ENCODE measurements at regions not wholly inside any gene's neighbourhood (a gene's known extent, or its start where the extent isn't known, plus 50 kb on each side); places are given as distances from the start of the nearest gene placed in this dataset.
"Not testable (repeated sequence)": the region's sequence is repeated elsewhere in the genome, so short reads cannot be mapped to it uniquely, and the experiment has no call there.

DNA sequence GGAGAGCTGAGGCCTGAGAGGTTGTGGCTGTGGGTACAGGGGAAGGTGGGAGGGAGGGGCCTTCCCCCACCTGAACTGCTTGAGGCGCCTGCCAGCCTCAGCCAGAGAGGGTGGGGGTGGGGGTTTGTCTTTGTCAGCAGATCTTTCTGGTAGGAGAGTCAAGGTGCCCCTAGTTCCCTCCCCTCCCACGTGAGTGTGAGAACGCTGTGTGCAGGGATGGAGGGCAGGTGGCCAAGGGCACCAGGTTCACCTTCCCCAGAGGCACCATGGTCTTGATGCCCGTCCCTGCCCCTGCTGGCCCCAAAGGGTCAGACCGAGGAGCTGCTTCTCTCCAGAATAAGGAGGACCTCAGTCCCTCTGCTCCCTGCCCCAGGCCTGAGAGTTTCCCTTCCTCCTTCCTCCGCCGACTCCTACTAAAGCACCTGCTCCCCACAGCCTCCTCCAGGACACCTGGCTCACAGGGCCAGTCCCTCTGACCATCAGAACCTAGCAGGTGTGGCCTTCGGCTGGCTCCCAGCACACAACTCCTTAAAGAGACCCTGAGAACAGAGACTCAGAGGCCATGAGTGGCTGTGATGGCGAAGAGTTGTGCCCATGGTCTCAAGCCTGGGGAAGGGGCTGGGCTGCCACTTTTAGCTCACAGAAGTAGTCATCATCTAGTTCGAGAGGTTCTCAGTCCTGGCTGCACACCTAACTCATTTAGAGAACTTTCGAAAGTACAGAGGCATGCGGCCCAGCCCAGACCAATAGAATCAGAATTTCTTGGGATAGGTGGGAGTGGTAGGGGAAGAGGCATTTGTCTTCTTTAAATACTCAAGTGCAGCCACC lies 113.2 kb upstream of the LHX1 start:
- DNase-seq = no peak

GRCh38 chr17:36824678-36825101 lies 112.6 kb upstream of the LHX1 start:
- DNase-seq = no peak

- DNase-seq = no peak
Observed at GRCh38 chr17:36825113-36825512, 112.2 kb upstream of the LHX1 start.

DNA sequence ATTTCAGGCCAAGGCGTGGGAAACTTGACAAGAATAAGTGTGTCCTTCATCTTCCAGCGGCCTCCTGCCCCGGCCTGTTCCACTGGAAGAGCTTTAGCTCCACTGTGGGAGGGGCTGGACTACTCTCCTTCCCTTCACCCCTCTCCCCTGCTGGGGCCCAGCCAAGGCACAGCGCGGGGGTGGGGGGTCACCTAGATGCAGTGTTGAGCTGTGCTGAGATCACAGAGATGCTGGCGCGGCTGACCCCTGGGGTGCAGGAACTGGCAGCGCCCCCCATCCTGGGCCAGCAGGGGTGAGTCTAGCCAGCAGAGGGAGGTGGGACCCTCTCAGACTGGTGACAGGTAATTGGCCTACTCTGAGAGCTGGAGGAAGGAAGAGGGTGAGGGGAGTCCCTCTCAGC lies 111.8 kb upstream of the LHX1 start:
- DNase-seq = no peak

GRCh38 chr17:36825951-36826350 lies 111.3 kb upstream of the LHX1 start:
- DNase-seq = no peak

DNA sequence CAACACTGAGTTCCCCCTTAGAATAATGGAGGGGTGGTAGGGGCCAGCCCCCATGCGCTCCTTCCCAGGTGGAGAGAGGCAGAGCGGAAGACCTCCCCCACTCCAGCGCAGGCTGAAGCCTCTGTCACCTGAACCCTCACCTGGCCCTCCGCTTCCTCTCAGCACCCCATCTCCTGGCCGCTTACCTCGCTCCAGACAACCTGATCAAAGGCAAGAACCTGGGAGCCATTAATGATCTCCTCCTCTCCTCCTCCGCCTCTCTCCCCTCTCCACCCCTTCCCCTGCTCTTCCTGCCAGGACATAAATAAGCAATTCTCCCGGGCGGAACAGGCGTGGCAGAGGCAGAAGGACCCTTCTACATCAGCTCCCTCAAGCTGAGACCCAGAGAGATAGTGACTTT lies 110.2 kb upstream of the LHX1 start:
- no peak for DNase-seq

DNA sequence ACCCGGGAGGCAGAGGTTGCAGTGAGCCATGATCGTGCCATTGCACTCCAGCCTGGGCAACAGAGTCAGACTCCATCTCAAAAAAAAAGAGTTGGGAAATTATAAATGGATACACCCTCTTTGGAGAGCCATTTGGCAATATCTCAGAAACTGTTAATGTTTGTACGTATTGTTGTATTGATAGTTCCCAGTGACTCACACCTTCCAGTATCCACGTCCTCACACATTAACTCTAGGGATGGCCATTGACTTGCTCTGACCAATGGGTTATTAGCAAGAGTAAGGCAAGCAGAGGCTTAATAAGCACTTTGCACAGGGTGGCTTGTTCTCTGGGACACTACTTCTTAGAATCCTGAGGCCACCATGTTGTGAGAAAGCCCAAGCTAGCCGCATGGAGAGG lies 107.6 kb upstream of the LHX1 start:
- no peak for DNase-seq

DNA sequence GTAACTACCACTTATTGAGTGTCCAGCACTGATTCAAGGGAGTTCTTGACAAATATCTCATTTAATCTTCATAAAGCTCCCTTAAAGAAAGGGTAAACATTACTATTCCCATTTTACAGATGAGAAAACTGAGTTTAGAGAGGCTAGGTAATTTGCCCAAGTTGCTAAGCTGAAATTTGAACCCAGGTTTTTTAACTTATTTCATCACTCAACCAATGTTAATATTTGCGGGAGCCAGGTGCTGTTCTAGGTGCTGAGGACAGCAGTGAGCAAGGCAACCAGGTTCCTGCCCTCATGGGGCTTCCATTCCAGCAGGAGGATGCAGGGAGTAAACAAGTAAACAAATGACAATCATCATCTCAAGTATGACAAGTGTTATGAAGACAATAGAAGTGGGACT lies 104.0 kb upstream of the LHX1 start:
- no peak for DNase-seq

GRCh38 chr17:36835036-36835435 lies 102.2 kb upstream of the LHX1 start:
- DNase-seq = no peak

- no peak for DNase-seq
Observed at GRCh38 chr17:36837195-36837938, 99.9 kb upstream of the LHX1 start.

DNA sequence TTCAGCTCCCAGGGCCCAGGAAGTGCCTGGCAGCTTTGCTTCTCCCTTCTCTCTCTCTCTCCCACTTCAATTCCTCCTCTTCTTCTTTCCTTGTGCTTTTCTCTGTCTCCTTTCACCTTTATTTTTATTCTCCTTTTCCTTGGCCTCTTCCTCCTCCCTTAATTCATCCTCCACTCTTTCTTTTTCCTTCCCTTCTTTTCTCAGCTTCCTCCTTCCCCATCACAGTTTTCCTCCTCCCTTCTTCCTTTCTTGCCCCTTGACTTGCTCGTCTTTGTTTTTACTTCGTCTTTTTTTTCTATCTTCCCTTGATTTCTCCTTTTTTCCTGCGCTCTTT lies 99.4 kb upstream of the LHX1 start:
- DNase-seq = no peak

GRCh38 chr17:36839256-36839655 lies 98.0 kb upstream of the LHX1 start:
- no peak for DNase-seq

GRCh38 chr17:36840796-36841195 lies 96.5 kb upstream of the LHX1 start:
- no peak for DNase-seq

DNA sequence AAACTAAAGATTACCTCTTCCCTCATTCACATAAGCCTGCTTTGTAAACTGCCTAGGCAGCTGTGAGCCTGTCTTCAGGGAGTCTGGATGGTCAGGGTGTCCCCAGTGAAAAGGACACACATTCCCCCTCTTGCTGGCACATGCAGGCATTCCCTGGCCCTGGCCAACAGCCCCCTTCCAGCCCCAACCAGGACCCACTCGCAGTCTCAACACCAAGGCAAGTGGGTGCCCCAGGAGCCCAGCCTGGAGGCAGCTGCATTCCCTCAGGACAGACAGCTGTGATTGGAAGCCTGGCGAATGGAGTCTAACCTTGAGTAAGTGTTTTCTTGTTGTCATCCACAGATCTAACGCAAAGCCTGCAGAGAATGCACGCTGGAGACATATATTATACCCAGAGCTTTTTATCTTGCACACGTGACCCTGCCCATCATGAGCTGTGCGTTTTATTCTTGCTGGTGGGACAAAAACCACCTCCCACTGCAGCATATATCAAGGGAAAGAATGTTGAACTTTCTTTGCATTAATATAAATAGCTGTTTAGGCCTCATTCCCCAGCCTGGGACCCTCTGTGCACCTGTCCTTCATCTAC lies 95.0 kb upstream of the LHX1 start:
- no peak for DNase-seq

- DNase-seq = no peak
Observed at GRCh38 chr17:36842963-36843558, 94.2 kb upstream of the LHX1 start.

DNA sequence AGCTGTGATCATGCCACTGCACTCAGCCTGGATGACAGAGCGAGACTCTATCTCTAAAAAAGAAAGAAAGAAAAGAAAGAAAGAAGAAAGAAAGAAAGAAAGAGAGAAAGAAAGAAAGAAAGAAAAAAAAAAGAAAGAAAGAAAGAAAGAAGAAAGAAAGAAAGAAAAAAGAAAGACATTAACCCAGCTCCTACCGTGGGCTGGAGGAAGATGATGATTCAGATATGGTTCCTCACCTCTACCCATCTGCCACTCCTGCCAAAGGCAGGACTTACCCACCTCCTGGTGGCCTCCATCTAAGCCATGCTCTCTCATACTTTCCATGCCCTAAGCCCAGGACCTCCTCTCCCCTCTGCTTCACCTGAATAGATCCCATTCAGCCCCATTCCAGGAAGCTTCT lies 93.3 kb upstream of the LHX1 start:
- no peak for DNase-seq

DNA sequence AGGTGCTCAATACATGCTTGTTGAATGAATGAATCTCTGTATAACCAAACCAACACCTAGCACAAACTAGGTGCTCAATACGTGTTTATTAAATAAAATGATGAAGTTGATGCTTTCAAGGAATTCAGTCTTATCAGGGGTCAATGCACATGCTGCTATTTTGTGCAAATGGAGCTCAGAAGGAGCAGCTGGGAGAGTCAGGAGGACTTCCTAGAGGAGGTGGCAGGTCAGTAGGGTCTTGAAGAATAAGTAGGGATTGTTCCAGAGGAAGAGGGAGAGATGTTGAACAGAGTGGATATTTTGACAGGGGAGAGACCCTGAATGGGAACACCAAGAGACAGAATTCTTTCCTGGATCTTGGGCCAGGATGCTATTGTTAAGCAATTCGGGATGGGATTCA lies 92.7 kb upstream of the LHX1 start:
- no peak for DNase-seq

DNA sequence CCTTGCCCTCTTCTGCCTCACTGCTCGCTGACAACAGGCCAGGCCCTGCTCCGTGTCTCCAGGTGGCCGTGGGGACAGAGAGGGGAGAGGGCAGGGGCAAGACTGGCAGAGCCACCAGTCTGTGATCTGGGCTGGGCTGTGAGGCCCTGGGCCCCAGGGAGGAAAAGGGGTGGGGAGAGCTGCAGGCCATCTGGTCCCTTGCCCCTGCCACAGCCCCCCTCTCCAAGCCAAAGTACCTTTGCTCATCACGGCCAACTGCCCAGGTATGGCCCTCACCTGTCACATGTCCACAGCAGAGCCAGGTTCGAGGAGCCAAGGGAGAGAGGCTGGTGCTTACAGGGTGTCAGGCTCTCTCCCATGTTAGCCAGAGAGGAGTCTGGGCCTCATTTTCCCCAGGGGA lies 91.4 kb upstream of the LHX1 start:
- no peak for DNase-seq

DNA sequence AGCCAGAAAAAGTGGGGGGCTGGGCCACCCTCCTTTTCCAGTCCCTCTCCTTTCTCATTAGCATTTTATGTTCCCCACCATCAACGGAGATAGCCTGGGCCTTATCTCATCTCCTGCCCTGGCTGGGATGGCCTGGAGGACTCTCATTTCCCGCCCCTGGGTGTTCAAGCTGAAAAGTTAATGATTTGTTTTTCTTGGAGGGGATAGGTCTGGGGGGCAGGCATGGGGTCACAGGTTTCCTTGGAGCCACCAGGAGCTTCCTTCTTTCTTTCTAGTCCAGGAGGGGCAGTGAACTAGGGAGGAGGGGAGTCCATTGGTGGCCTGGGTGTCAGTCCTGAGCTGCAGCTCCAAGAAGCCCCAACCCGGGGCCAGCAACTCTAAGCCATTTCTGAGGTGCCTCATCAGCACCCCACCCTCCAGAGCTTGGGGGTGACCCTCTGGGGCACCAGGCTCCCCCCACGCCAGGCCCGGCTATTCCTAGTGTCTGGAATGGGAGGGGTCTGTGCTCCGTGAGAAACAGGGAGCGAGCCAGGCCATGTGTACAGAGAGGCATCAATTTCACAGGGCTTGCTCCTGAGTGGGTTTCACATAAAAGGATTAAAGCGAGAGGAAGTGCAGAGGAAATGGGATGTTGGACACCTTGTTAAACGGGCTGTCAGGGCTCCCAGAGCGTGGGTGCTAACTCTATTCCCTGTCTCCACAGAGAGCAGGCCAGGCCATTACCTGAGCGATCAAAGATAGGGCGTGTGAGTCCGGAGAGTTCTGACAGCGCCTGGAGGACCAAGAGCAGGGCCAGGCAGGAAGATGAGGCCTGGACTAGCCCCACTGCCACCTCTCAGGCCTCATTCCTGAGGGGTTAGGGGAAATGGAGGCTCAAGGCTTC lies 90.6 kb upstream of the LHX1 start:
- DNase-seq = no peak

- DNase-seq = no peak
Observed at GRCh38 chr17:36848008-36848902, 89.0 kb upstream of the LHX1 start.

GRCh38 chr17:36849020-36849419 lies 88.3 kb upstream of the LHX1 start:
- DNase-seq = not testable (repeated sequence)

- no peak for DNase-seq
Observed at GRCh38 chr17:36849871-36850348, 87.4 kb upstream of the LHX1 start.

All from NCI-H2081 treated with DMSO at 0.1 percent for 48 hours (cell line).